GM19452 (cell line): ENCODE measurements at regions not wholly inside any gene's neighbourhood (a gene's known extent, or its start where the extent isn't known, plus 50 kb on each side); places are given as distances from the start of the nearest gene placed in this dataset.
"Not testable (repeated sequence)": the region's sequence is repeated elsewhere in the genome, so short reads cannot be mapped to it uniquely, and the experiment has no call there.

Source experiments
- ATAC-seq: cut with Tn5 transposase; IDR thresholded peaks from one replicate; pipeline ENCODE4 v1.9.1; 2021; ENCODE audit not compliant: unreplicated experiment

GRCh38 chr10:8278099-8278498 lies 223.6 kb downstream of the GATA3 start:
- ATAC-seq: no peak

- no peak for ATAC-seq
Observed at GRCh38 chr10:8279598-8279997, 225.1 kb downstream of the GATA3 start.

- no peak for ATAC-seq
Observed at GRCh38 chr10:8280946-8281345, 226.5 kb downstream of the GATA3 start.

DNA sequence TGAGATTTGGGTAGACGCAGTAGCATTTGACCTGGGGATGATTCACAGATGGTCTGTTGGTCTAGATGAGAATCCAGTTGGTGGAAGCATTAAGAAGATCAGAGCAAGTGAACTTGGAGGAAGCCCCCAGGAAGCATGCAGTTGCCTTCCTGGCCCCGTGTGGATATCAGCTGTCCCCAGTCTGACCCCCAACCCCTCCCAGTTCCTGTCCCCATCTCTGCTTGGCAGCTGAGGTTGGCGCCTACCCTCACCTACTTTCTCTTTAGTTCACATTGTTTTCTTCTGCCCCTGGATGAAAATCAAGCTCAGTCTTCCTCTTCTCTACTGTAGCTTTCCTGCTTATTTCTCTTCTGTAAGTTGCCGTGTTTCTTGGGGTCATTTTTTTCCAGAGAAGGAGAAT lies 227.9 kb downstream of the GATA3 start:
- ATAC-seq: no peak

- ATAC-seq: no peak
Observed at GRCh38 chr10:8283166-8283905, 228.8 kb downstream of the GATA3 start.

- ATAC-seq: no peak
Observed at GRCh38 chr10:8283986-8284385, 229.5 kb downstream of the GATA3 start.

DNA sequence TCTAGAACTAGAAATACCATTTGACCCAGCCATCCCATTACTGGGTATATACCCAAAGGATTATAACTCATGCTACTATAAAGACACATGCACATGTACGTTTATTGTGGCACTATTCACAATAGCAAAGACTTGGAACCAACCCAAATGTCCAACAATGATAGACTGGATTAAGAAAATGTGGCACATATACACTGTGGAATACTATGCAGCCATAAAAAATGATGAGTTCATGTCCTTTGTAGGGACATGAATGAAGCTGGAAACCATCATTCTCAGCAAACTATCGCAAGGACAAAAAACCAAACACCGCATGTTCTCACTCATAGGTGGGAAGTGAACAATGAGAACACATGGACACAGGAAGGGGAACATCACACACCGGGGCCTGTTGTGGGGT lies 231.5 kb downstream of the GATA3 start:
- not testable (repeated sequence) for ATAC-seq

- no peak for ATAC-seq
Observed at GRCh38 chr10:8288600-8288999, 234.1 kb downstream of the GATA3 start.

DNA sequence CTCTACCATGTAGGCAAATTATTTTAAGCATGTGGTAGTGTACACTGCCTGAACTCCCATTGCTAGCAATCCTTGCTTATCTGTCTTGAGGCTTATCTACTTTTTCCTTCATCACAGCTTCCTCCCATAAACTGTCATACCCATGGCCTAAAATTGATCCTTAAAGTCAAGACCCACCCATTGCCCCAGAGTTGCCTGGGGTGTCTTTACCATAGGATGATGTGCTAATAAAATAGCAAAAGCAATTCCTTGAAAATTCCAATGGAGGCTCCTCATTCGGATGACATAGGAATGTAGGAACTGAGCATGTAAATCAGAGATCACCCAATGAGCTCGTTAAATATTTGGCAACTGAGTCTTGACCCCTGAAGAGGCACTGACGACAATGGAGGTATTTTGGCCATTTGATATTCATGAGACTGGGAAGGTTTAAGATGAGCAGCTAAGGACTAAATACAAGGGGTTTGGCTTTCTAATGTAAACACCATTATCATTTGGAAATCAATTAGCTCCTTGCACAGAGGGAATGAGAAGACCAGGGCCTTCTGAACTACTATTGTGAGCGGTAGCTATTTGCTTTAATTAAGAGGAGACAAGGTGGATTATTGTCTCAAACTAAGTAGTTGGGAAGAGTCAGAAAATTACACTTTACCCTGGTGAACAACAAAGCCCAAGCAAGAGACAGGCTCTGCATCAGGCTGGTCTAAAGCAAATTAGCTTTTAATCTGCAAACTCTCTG lies 234.9 kb downstream of the GATA3 start:
- no peak for ATAC-seq

GRCh38 chr10:8294779-8295178 lies 240.3 kb downstream of the GATA3 start:
- ATAC-seq: no peak

GRCh38 chr10:8295311-8295710 lies 240.8 kb downstream of the GATA3 start:
- ATAC-seq: no peak

DNA sequence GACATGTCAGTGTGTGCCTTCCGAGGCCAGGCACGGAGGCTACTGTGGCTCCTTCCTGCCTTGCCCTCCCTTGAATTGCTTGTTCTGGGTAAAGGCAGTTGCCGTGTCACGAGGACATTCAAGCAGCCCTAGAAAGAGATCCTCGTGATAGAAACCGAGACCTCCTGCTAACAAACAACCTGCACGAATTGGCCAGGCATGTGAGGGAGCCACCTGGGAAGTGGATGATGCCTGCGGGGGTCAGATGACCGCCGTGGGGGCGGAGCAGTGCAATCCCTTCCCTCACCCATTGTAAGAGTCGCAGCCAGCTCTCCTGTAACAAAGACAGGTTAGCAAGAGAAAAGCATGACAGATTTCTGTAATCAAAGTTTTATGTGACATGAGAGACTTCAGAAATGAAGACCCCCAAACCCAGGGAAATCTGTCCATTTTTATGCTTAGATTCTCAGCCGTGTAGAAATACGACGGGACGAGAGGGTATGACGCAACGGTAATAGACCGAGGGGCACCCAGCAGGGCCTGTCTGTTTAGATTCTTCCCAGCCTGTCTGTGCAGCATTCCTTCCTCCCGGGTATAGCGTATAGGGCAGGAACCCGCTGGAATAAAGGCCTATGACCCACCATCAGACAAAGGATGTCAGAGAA lies 241.7 kb downstream of the GATA3 start:
- no peak for ATAC-seq

DNA sequence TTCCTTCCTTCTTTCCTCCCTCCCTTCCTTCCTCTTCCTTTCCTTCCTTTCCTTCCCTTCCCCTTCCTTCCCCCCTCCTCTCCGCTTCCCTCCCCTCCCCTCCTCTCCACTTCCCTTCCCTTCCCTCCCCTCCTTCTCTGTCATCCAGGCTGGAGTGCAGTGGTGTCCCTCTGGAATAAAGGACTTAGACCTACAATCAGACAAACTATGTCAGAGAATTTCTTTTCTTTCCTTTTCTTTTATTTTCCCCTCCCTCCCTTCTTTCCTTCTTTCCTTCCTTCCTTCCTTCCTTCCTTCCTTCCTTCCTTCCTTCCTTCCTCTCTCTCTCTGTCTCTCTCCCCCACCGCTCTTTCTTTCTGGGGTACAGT lies 242.2 kb downstream of the GATA3 start:
- no peak for ATAC-seq

GRCh38 chr10:8297107-8297506 lies 242.6 kb downstream of the GATA3 start:
- no peak for ATAC-seq

- ATAC-seq: no peak
Observed at GRCh38 chr10:8297959-8298358, 243.5 kb downstream of the GATA3 start.

DNA sequence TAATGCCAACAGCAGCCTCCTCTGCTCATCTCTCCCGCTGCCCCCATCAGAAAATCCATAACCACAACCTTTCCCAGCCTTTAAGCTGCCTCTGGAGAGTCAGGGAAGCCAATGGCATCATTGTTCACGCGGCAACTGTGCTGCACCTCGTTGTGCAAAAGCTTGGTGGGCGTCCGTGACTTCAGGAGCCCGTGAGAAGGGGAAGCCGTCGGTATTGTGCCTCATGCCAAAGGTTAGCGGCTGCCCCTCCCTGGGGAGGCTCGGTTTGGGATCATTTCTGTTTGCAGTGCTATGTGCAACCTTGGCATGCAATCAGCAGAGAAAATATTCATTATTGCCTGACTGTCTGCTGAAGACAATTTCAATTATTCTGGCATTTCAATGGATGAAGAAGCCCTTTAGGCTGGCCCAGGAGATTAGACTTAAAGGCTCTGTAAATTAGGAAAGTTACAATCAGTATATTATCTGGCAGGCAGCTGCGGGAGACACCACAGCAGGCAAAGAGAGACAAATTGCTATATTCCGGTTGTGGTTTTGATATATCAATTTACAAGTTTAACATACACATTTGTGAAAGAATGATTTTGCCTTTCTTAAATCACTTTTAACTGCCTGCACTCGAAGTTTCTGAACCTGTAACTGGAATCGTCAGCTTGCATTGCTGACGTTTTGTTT lies 244.5 kb downstream of the GATA3 start:
- no peak for ATAC-seq

GRCh38 chr10:8300925-8301324 lies 246.4 kb downstream of the GATA3 start:
- no peak for ATAC-seq

DNA sequence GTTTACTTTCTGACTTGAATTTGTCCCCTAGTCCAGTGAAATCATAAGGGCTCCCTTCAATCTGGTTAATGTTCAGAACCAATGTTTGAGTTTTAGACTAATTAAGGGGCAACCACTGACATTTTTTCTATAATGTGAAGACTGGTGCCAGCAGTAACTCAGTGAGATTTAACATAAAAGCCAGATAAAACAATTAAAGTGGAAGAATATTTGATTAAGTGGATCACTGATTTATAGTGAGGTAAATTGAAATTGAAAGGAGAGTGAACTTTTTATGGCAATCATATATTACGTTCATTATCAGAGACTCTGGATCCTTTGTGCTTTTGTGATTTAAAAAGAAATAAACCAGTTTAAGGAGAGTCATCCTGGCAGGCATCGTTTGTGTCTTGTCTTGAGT lies 246.8 kb downstream of the GATA3 start:
- no peak for ATAC-seq

DNA sequence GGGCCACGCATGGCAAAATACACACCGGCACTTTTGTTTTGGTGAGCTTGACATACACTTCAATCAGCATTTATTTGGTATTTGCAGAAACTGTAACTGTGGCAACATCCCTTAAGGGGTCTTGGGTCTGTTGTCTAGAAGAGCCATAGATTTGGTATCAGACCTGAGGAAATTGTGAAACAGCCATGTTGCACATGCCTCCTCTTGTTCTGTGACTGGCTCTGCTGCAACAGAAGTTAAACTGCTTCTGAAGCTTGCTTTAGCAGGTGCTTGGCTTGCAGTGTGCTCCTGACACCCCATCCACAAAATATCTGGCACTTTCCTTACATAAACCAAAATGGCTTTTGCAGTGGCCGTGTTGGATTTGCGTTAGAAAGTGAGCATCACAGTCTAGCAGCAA lies 247.3 kb downstream of the GATA3 start:
- ATAC-seq: no peak

- no peak for ATAC-seq
Observed at GRCh38 chr10:8302565-8302964, 248.1 kb downstream of the GATA3 start.

- no peak for ATAC-seq
Observed at GRCh38 chr10:8304861-8305260, 250.4 kb downstream of the GATA3 start.
